GM12878 (cell line): ENCODE measurements at regions not wholly inside any gene's neighbourhood (a gene's known extent, or its start where the extent isn't known, plus 50 kb on each side); places are given as distances from the start of the nearest gene placed in this dataset.

Source experiments
- ATAC-seq: fragments of 200-7000 bp; cut with Tn5 transposase; 3 replicates; pipeline ENCODE4 v1.9.1; 2020; ENCODE audit warnings: mild to moderate bottlenecking, moderate library complexity
- BruUV-seq: library from RNA; stranded (reverse); fragments of 400-500 nt; replicated peaks from 2 replicates; lab custom pipeline; 2021; lab: Mats Ljungman, UMichigan
- CTCF ChIA-PET: fragments of 300-600 bp; sonication (Branson Sonifier 250); formaldehyde crosslinking; extraction: SDS; loops from one replicate; lab custom pipeline; 2021; ENCODE audit warnings: inconsistent platforms; lab: Yijun Ruan, JAX
- POLR2A ChIA-PET: fragments of 350-600 bp; formaldehyde crosslinking; extraction: SDS; loops from one replicate; lab custom pipeline; 2021; ENCODE audit warnings: inconsistent platforms; lab: Charles Lee
- RAD21 ChIA-PET: fragments of 300-600 bp; sonication (Branson Sonifier 250); formaldehyde crosslinking; loops from one replicate; lab custom pipeline; 2023; ENCODE audit warnings: antibody characterized with exemption; ENCODE audit not compliant: unreplicated experiment; lab: Charles Lee
- SMC1A ChIA-PET: fragments of 300-600 bp; sonication (Branson Sonifier 250); formaldehyde crosslinking; loops from one replicate; lab custom pipeline; 2023; ENCODE audit not compliant: unreplicated experiment, uncharacterized antibody; lab: Charles Lee
- DNase-seq: peaks from one replicate; pipeline ENCODE4 v3.0.0-alpha.2; 2011; ENCODE audit warnings: low read depth, low spot score
- FAIRE-seq: peaks from 3 replicates; lab custom pipeline; 2011; peaks lifted over from hg19 to GRCh38; lab: Jason Lieb, UNC
- H2AFZ ChIP-seq: 2 replicates; pipeline ENCODE4 v1.6.0; 2011; ENCODE audit warnings: low read depth, low read length, control low read depth; ENCODE audit not compliant: control insufficient read depth
- H3K27ac ChIP-seq: 2 replicates; pipeline ENCODE4 v1.5.1; 2011; ENCODE audit warnings: control low read depth; ENCODE audit not compliant: control insufficient read depth, insufficient read depth
- H3K27me3 ChIP-seq, 2 experiments: replicated peaks in 1 of 2; 2 replicates each; pipeline versions ENCODE4 v1.6.0 to v1.6.1; 2011; ENCODE audit warnings: low read length in 1 of 2; ENCODE audit not compliant: control insufficient read depth in 2 of 2, insufficient read depth in 2 of 2
- H3K36me3 ChIP-seq, 2 experiments: 2 replicates each; pipeline ENCODE4 v1.5.1; 2011; ENCODE audit warnings: low read length in 1 of 2; ENCODE audit not compliant: control insufficient read depth in 2 of 2, insufficient read depth in 2 of 2
- H3K4me1 ChIP-seq: 2 replicates; pipeline ENCODE4 v1.6.1; 2011; ENCODE audit warnings: mild to moderate bottlenecking, low read length, moderate library complexity, mixed read lengths; ENCODE audit not compliant: control insufficient read depth, insufficient read depth
- H3K4me2 ChIP-seq: 2 replicates; pipeline ENCODE4 v1.6.0; 2011; ENCODE audit warnings: control low read depth; ENCODE audit not compliant: control insufficient read depth, insufficient read depth
- H3K4me3 ChIP-seq: fragments of 200-600 bp; sonication (generic); 2 replicates; pipeline ENCODE4 v1.5.1; 2016
- H3K79me2 ChIP-seq: 2 replicates; pipeline ENCODE4 v1.6.0; 2011; ENCODE audit warnings: low read length; ENCODE audit not compliant: control insufficient read depth, insufficient read depth
- H3K9ac ChIP-seq: 2 replicates; pipeline ENCODE4 v1.8.0; 2011; ENCODE audit warnings: low read length, control low read depth, mixed read lengths; ENCODE audit not compliant: control insufficient read depth, insufficient read depth
- H3K9me3 ChIP-seq: replicated peaks from 3 replicates; pipeline ENCODE4 v1.5.1; 2011; ENCODE audit warnings: mild to moderate bottlenecking, low read length; ENCODE audit not compliant: control insufficient read depth, insufficient read depth
- H4K20me1 ChIP-seq: 2 replicates; pipeline ENCODE4 v1.6.0; 2011; ENCODE audit not compliant: control insufficient read depth, insufficient read depth
- CEBPB ChIP-seq, 2 experiments: fragments of 150-350 bp in 1 of 2; IDR thresholded peaks; 2 replicates each; pipeline ENCODE4 v1.6.1; 2012 to 2014; ENCODE audit warnings: low read depth in 2 of 2, low read length in 2 of 2, borderline replicate concordance in 1 of 2, inconsistent platforms in 1 of 2
- GATAD2B ChIP-seq: fragments of 450-650 bp; conservative IDR thresholded peaks from 2 replicates; pipeline ENCODE4 v1.6.1; 2017; ENCODE audit warnings: low read depth, mild to moderate bottlenecking, moderate library complexity
- HDAC6 ChIP-seq: fragments of 200-600 bp; sonication (generic); IDR thresholded peaks from one replicate; pipeline ENCODE4 v1.8.0; 2017; ENCODE audit warnings: antibody characterized with exemption; ENCODE audit not compliant: unreplicated experiment
- IRF4 ChIP-seq: IDR thresholded peaks from 2 replicates; pipeline ENCODE4 v1.6.1; 2011; ENCODE audit warnings: low read depth, low read length
- KLF5 ChIP-seq: fragments of 450-650 bp; IDR thresholded peaks from 2 replicates; pipeline ENCODE4 v1.6.1; 2014; ENCODE audit warnings: mild to moderate bottlenecking; ENCODE audit not compliant: partially characterized antibody
- MYB ChIP-seq: fragments of 150-350 bp; IDR thresholded peaks from 2 replicates; pipeline ENCODE4 v1.6.1; 2014; ENCODE audit warnings: mild to moderate bottlenecking, low read depth, low read length, borderline replicate concordance
- RAD51 ChIP-seq: fragments of 450-650 bp; IDR thresholded peaks from 2 replicates; pipeline ENCODE4 v1.6.1; 2016; ENCODE audit warnings: moderate library complexity, mild to moderate bottlenecking, inconsistent platforms
- RELA ChIP-seq: fragments of 450-650 bp; IDR thresholded peaks from 2 replicates; pipeline ENCODE4 v1.8.0; 2014; ENCODE audit warnings: borderline replicate concordance; ENCODE audit not compliant: partially characterized antibody
- TCF3 ChIP-seq: IDR thresholded peaks from 2 replicates; pipeline ENCODE4 v1.6.1; 2012; ENCODE audit warnings: low read depth, mild to moderate bottlenecking, low read length, borderline replicate concordance; ENCODE audit not compliant: insufficient read depth
- USF1 ChIP-seq: IDR thresholded peaks from 2 replicates; pipeline ENCODE4 v1.6.1; 2011; ENCODE audit warnings: borderline replicate concordance, low read depth, mild to moderate bottlenecking, moderate library complexity, mixed read lengths, low read length; ENCODE audit not compliant: insufficient read depth; ENCODE audit errors: extremely low read length
- ZNF384 ChIP-seq: IDR thresholded peaks from 2 replicates; pipeline ENCODE4 v1.6.1; 2012; ENCODE audit warnings: low read depth, mild to moderate bottlenecking, low read length, improper control_type of control experiment, borderline replicate concordance
- WGBS: methylation state at CpG from one replicate; pipeline ENCODE4 v1.1.6; 2016; ENCODE audit warnings: low lambda C conversion rate; ENCODE audit not compliant: insufficient replicate concordance, insufficient coverage; ENCODE audit errors: missing lambda C conversion rate; 5-methylcytosine and 5-hydroxymethylcytosine counted together
- in situ Hi-C: fragments of 300-500 bp; cut with MboI; formaldehyde crosslinking; loops from 9 replicates; pipeline ENCODE4 v1.14.3; 2018; ENCODE audit warnings: mixed read lengths
- intact Hi-C: fragments of 100-400 bp; cut with micrococcal nuclease; formaldehyde crosslinking; loops from one replicate; pipeline ENCODE4 v1.14.2; 2022; ENCODE audit not compliant: unreplicated experiment
- TF ChIP-seq, protein P1 (sequence below): fragments of 450-650 bp; formaldehyde crosslinking; IDR thresholded peaks from 2 replicates; pipeline ENCODE4 v1.4.0; 2020; ENCODE audit warnings: mild to moderate bottlenecking, moderate library complexity
- TF ChIP-seq, protein P2 (sequence below): fragments of 450-650 bp; IDR thresholded peaks from 2 replicates; pipeline ENCODE4 v1.6.1; 2017; ENCODE audit warnings: mild to moderate bottlenecking, low read depth, inconsistent platforms; ENCODE audit not compliant: poor library complexity, severe bottlenecking

DNA sequence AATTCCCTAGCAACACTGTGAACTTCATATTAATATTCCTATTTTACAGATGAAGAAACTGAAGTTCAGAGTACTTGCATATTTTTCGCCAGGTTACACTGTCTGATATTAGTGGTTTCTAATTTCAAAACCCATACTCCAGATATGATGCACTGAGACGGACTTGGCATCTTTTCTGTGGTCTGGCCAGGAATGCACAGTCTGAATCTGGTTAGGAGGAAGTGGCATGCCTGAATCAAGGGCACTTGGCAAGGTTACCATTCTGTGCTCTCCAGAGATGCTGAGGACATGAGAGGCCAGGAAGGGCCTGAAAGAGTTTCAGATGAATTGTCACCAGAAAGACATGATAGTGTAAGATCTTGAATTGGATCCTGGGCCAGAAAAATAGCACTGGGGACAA, 150.1 kb downstream of the HAO1 start (continued):
- TF ChIP-seq USF1: no peak
- TF ChIP-seq, all 136 proteins: peak for 0

DNA sequence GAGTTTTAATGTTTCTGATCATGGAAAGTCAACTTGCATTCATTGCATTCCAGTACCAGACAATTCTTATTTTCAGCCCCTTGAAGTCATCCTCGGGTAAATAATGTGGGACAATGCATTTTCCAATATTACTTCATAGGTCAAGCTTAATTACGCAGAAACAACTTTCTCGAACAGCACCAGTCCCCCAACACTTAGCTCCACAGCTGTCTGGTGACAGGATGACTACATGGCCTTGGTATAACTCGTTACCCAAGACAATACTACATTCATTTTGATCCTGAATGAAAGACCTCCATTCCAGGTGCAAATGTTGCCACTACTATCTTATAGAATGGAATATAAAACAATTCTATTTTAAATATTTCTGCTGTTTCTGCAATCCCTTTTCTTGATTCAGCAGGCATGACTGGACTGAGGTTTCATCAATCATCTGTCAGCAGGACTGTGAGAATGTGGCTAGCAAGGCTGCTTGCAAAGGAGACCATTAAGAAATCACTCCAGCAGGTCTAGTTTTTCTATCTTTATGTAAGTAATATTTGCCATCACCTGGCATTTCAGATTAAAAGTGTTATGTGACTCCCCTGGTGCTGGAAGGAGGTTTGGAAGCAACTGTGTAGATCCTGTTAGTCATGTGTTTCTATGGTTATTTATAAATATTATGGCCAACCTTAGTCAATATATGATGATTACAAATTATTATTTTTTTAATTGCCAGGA, 147.9 kb downstream of the HAO1 start:
- WGBS: 27% methylated on average over 4 of the region's 4 CpGs
- Histone ChIP-seq H3K4me1 (no peaks in the 10 kb centered on the region), H3K27me3 (no peaks in the 10 kb centered on the region), H3K4me2 (no peak overlapping the region), H3K27ac (no peak overlapping the region), H3K9me3 (no peaks in the 10 kb centered on the region), H3K9ac (no peak overlapping the region), H4K20me1 (no peaks in the 10 kb centered on the region), H3K79me2 (no peaks in the 10 kb centered on the region), H2AFZ (no peak overlapping the region), H3K36me3 (no peaks in the 10 kb centered on the region), H3K4me3 (no peak overlapping the region)
- SMC1A ChIA-PET: no interaction called here
- POLR2A ChIA-PET: no interaction called here
- intact Hi-C loops: no loop called here
- TF ChIP-seq GATAD2B (no peak), CEBPB (IDR thresholded peaks at IDR 0.05; ENCODE audit: borderline replicate concordance in 1 of 2, low read depth in 2 of 2, low read length in 2 of 2) (no peak), HDAC6 (no peak), KLF5 (no peak), ZNF384 (no peak), IRF4 (no peak), TCF3 (no peak), MYB (no peak), RAD51 (no peak), RELA (no peak)
- TF ChIP-seq, protein P1, sequence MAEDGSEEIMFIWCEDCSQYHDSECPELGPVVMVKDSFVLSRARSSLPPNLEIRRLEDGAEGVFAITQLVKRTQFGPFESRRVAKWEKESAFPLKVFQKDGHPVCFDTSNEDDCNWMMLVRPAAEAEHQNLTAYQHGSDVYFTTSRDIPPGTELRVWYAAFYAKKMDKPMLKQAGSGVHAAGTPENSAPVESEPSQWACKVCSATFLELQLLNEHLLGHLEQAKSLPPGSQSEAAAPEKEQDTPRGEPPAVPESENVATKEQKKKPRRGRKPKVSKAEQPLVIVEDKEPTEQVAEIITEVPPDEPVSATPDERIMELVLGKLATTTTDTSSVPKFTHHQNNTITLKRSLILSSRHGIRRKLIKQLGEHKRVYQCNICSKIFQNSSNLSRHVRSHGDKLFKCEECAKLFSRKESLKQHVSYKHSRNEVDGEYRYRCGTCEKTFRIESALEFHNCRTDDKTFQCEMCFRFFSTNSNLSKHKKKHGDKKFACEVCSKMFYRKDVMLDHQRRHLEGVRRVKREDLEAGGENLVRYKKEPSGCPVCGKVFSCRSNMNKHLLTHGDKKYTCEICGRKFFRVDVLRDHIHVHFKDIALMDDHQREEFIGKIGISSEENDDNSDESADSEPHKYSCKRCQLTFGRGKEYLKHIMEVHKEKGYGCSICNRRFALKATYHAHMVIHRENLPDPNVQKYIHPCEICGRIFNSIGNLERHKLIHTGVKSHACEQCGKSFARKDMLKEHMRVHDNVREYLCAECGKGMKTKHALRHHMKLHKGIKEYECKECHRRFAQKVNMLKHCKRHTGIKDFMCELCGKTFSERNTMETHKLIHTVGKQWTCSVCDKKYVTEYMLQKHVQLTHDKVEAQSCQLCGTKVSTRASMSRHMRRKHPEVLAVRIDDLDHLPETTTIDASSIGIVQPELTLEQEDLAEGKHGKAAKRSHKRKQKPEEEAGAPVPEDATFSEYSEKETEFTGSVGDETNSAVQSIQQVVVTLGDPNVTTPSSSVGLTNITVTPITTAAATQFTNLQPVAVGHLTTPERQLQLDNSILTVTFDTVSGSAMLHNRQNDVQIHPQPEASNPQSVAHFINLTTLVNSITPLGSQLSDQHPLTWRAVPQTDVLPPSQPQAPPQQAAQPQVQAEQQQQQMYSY (CRISPR knock-in tag): no peak
- TF ChIP-seq, protein P2, sequence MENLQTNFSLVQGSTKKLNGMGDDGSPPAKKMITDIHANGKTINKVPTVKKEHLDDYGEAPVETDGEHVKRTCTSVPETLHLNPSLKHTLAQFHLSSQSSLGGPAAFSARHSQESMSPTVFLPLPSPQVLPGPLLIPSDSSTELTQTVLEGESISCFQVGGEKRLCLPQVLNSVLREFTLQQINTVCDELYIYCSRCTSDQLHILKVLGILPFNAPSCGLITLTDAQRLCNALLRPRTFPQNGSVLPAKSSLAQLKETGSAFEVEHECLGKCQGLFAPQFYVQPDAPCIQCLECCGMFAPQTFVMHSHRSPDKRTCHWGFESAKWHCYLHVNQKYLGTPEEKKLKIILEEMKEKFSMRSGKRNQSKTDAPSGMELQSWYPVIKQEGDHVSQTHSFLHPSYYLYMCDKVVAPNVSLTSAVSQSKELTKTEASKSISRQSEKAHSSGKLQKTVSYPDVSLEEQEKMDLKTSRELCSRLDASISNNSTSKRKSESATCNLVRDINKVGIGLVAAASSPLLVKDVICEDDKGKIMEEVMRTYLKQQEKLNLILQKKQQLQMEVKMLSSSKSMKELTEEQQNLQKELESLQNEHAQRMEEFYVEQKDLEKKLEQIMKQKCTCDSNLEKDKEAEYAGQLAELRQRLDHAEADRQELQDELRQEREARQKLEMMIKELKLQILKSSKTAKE: no peak
- CTCF ChIA-PET: no interaction called here
- in situ Hi-C loops: no loop called here
- RAD21 ChIA-PET: no interaction called here
- ATAC-seq (no peak), FAIRE-seq (no peak), DNase-seq (no peak)
- BruUV-seq: no TSS peak
